Testis (tissue), 2 donors: ENCODE measurements at regions not wholly inside any gene's neighbourhood (a gene's known extent, or its start where the extent isn't known, plus 50 kb on each side); places are given as distances from the start of the nearest gene placed in this dataset.

Experiments used
- DNase-seq: peaks from one replicate; pipeline ENCODE4 v3.0.0-alpha.2; 2019
- H3K27ac ChIP-seq, 2 donors: fragments of 200-600 bp; sonication (generic); one replicate each; pipeline ENCODE4 v1.5.1; 2019
- H3K27me3 ChIP-seq: fragments of 200-600 bp; sonication (generic); one replicate; pipeline ENCODE4 v1.5.1; 2019
- H3K36me3 ChIP-seq: fragments of 200-600 bp; sonication (generic); one replicate; pipeline ENCODE4 v1.5.1; 2017; ENCODE audit warnings: low read depth; ENCODE audit errors: missing control alignments
- H3K4me1 ChIP-seq: fragments of 200-600 bp; sonication (generic); one replicate; pipeline ENCODE4 v1.5.1; 2019
- H3K4me3 ChIP-seq, 2 donors: fragments of 200-600 bp; sonication (generic); one replicate each; pipeline ENCODE4 v1.5.1; 2017 to 2019
- H3K9me3 ChIP-seq: fragments of 200-600 bp; sonication (generic); one replicate; pipeline ENCODE4 v1.5.1; 2017
- CTCF ChIP-seq, 3 experiments: fragments of 450-650 bp in 2 of 3; fragments of 200-600 bp in 1 of 3; sonication (generic) in 1 of 3; IDR thresholded peaks; one replicate each; pipeline ENCODE4 v1.5.1; 2016 to 2019; ENCODE audit warnings: antibody characterized with exemption in 3 of 3, mild to moderate bottlenecking in 2 of 3, moderate library complexity in 1 of 3
- POLR2A ChIP-seq: fragments of 450-650 bp; IDR thresholded peaks from one replicate; pipeline ENCODE4 v1.6.1; 2017; ENCODE audit warnings: antibody characterized with exemption, mild to moderate bottlenecking, moderate library complexity
- WGBS, 2 donors: methylation state at CpG; one replicate each; pipeline ENCODE4 v1.1.5; 2018; 5-methylcytosine and 5-hydroxymethylcytosine counted together
- intact Hi-C: fragments of 100-400 bp; cut with DNase I; formaldehyde crosslinking; loops from one replicate; pipeline ENCODE4 v1.15.1; 2023; ENCODE audit warnings: low total_unique reads

DNA sequence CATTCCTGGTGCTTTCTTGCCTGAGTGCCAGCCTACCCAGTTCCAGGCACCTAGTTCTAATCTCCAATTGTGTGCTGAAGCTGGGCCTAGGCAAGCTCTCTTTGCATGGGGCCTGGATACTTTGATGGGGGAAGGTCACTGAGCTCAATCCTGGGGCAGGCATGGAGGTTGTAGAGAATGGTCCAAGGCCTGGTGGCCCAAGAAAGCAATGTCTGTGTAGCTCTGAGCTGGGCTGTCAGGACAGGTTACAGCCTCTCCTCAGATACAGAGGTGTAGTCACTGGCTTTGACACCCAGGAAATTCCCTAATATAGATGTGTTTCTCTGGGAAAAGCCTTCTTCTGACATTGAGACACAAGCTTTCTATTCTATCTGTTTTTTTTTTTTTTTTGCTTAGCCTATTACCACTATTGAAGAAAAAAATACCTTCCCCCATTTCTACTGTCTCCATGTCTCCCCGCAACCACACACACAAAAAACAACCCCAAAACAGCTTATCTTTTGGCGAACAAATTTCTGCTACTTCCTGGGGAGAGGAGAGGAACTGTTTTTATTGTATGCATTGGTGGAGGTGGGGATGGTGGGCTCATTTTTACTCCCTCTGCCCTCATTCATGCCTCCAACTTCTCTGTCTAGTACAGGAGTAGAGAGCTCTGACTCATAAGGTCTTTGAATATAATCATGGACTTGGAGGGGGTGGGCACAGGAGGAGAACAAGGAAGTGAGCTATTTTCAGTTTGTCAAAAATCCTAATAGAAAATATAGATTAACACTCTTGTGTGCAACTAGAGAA lies 66.7 kb upstream of the DHX15 start:
- 93 to 95% methylated on average over 2 of the region's 2 CpGs for WGBS, 2 donors
- Histone ChIP-seq H3K27me3 (no peaks in the 10 kb centered on the region), H3K4me1 (no peaks in the 10 kb centered on the region), H3K36me3 (no peaks in the 10 kb centered on the region), H3K9me3 (no peaks in the 10 kb centered on the region), H3K4me3 (no peak overlapping the region), H3K27ac (no peak overlapping the region)
- DNase-seq: no peak
- TF ChIP-seq POLR2A (no peak), CTCF (IDR thresholded peaks at IDR 0.05) (no peak)
- intact Hi-C loops: no loop called here

- H3K36me3 ChIP-seq: no peaks in the 10 kb centered on the region
- peaks cover 9% of the 10 kb centered on the region for H3K4me1 ChIP-seq
- no peak overlapping the region for H3K4me3 ChIP-seq
- no peaks in the 10 kb centered on the region for H3K27me3 ChIP-seq
- 80 to 87% methylated on average over 3 of the region's 3 CpGs for WGBS, 2 donors
- TF ChIP-seq CTCF (IDR thresholded peaks at IDR 0.05): no peak
- TF ChIP-seq POLR2A: no peak
- DNase-seq: no peak
- H3K27ac ChIP-seq: no peak overlapping the region
- no peaks in the 10 kb centered on the region for H3K9me3 ChIP-seq
- intact Hi-C loops: no loop called here
Observed at GRCh38 chr4:24655326-24655725, 71.0 kb upstream of the DHX15 start.

DNA sequence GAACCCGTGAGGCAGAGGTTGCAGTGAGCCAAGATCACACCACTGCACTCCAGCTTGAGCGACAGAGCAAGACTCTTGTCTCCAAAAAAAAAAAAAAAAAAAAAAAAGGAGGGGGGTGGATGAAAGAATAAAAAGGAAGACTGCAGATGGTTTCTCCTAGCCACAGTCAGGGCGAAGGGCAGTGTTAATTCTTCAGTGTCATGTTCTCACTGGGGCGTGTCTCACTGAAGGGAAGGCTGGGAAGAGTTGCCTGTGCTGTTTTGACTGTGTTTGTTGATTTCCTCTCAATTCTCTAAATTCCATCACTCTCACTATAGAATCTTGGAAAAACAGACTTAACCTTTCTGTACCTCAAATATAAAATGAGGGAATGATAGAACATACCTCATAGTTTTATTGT lies 71.6 kb upstream of the DHX15 start:
- H3K9me3 ChIP-seq: no peaks in the 10 kb centered on the region
- no peak for DNase-seq
- H3K27ac ChIP-seq: no peak overlapping the region
- no peak for TF ChIP-seq POLR2A
- TF ChIP-seq CTCF (IDR thresholded peaks at IDR 0.05): no peak
- H3K4me3 ChIP-seq: no peak overlapping the region
- peaks cover 9% of the 10 kb centered on the region for H3K4me1 ChIP-seq
- 70 to 83% methylated on average over 3 to 4 of the region's 4 CpGs for WGBS, 2 donors
- intact Hi-C loops: no loop called here
- H3K36me3 ChIP-seq: no peaks in the 10 kb centered on the region
- H3K27me3 ChIP-seq: no peaks in the 10 kb centered on the region

DNA sequence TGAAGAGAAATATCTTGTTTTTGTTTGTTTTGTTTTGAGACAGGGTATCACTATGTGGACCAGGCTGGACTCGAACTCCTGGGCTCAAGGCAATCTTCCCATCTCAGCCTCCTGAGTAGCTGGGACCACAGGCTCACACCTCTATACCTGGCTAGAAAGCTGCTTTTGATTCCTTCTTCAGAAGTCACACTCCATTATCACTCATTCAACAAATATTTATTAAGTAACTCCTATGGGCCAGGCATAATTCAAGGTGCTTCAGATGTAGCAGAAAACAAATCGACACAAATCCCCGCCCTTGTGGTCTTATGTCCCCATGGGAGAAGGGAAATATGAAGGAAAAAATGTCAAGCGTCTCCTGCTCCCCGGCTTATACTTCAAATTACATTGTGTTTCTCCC lies 72.6 kb upstream of the DHX15 start:
- H3K36me3 ChIP-seq: no peaks in the 10 kb centered on the region
- H3K9me3 ChIP-seq: no peaks in the 10 kb centered on the region
- no peak overlapping the region for H3K4me3 ChIP-seq
- intact Hi-C loops: no loop called here
- no peaks in the 10 kb centered on the region for H3K27me3 ChIP-seq
- H3K4me1 ChIP-seq: peaks cover 9% of the 10 kb centered on the region
- DNase-seq: no peak
- no peak for TF ChIP-seq CTCF (IDR thresholded peaks at IDR 0.05)
- TF ChIP-seq POLR2A: no peak
- WGBS, 2 donors: 94 to 95% methylated on average over 5 of the region's 5 CpGs
- H3K27ac ChIP-seq: no peak overlapping the region
